IMR-90 (cell line): ENCODE measurements at regions not wholly inside any gene's neighbourhood (a gene's known extent, or its start where the extent isn't known, plus 50 kb on each side); places are given as distances from the start of the nearest gene placed in this dataset.
A peak's percentile ranks its signal among the peaks of the same experiment; 100 is the strongest.

Source experiments
- ATAC-seq: fragments of 200-7000 bp; cut with Tn5 transposase; 2 replicates; pipeline ENCODE4 v1.9.1; 2020; ENCODE audit warnings: low read depth, mild to moderate bottlenecking, moderate library complexity
- BruUV-seq: library from RNA; stranded (reverse); fragments of 400-500 nt; replicated peaks from 2 replicates; lab custom pipeline; 2021; lab: Mats Ljungman, UMichigan
- CTCF ChIA-PET: fragments of 300-600 bp; formaldehyde crosslinking; extraction: SDS; loops from one replicate; lab custom pipeline; 2021; ENCODE audit warnings: antibody characterized with exemption; lab: Yijun Ruan, JAX
- POLR2A ChIA-PET: fragments of 300-600 bp; sonication (Branson Sonifier 250); formaldehyde crosslinking; loops from one replicate; lab custom pipeline; 2022; ENCODE audit warnings: antibody characterized with exemption; ENCODE audit not compliant: unreplicated experiment; lab: Charles Lee
- DNase-seq: peaks from one replicate; pipeline ENCODE4 v3.0.0; 2013
- H2AFZ ChIP-seq: replicated peaks from 2 replicates; pipeline ENCODE3; 2013; ENCODE audit warnings: low read length, mild to moderate bottlenecking; ENCODE audit not compliant: poor library complexity
- H2AK5ac ChIP-seq: 2 replicates; pipeline ENCODE4 v1.6.1; 2013; ENCODE audit warnings: low read depth, low read length, inconsistent platforms
- H2AK9ac ChIP-seq: replicated peaks from 2 replicates; pipeline ENCODE3; 2013; ENCODE audit warnings: mild to moderate bottlenecking, low read depth, low read length, moderate library complexity; ENCODE audit not compliant: poor library complexity
- H2BK120ac ChIP-seq: 2 replicates; pipeline ENCODE4 v1.6.1; 2013; ENCODE audit warnings: low read depth, low read length, inconsistent platforms
- H2BK15ac ChIP-seq: 3 replicates; pipeline ENCODE4 v1.6.1; 2013; ENCODE audit warnings: low read depth, low read length, inconsistent platforms
- H2BK20ac ChIP-seq: 2 replicates; pipeline ENCODE4 v1.6.1; 2013; ENCODE audit warnings: low read depth, mild to moderate bottlenecking, inconsistent platforms, low read length, moderate library complexity
- H2BK5ac ChIP-seq: 2 replicates; pipeline ENCODE4 v1.6.1; 2013; ENCODE audit warnings: mild to moderate bottlenecking, low read depth, low read length, inconsistent platforms; ENCODE audit not compliant: poor library complexity, severe bottlenecking
- H3K14ac ChIP-seq: replicated peaks from 2 replicates; pipeline ENCODE4 v1.6.1; 2013; ENCODE audit warnings: low read depth, low read length, inconsistent platforms
- H3K18ac ChIP-seq: 2 replicates; pipeline ENCODE4 v1.6.1; 2013; ENCODE audit warnings: low read depth, low read length, control low read depth
- H3K23ac ChIP-seq: 2 replicates; pipeline ENCODE4 v1.6.1; 2013; ENCODE audit warnings: low read depth, low read length, inconsistent platforms
- H3K27ac ChIP-seq: 2 replicates; pipeline ENCODE4 v1.5.1; 2013; ENCODE audit warnings: mild to moderate bottlenecking, control low read depth, low read length; ENCODE audit not compliant: insufficient read depth
- H3K27me3 ChIP-seq: 2 replicates; pipeline ENCODE4 v1.6.1; 2013; ENCODE audit warnings: low read length; ENCODE audit not compliant: control insufficient read depth, insufficient read depth
- H3K36me3 ChIP-seq: 2 replicates; pipeline ENCODE4 v1.6.1; 2013; ENCODE audit warnings: low read length, mixed read lengths; ENCODE audit not compliant: control insufficient read depth, insufficient read depth
- H3K4ac ChIP-seq: 2 replicates; pipeline ENCODE4 v1.6.1; 2013; ENCODE audit warnings: low read depth, low read length, inconsistent platforms
- H3K4me1 ChIP-seq: 2 replicates; pipeline ENCODE4 v1.6.1; 2013; ENCODE audit warnings: low read length, mixed read lengths; ENCODE audit not compliant: control insufficient read depth, insufficient read depth
- H3K4me2 ChIP-seq: 2 replicates; pipeline ENCODE4 v1.6.1; 2013; ENCODE audit warnings: low read depth, mild to moderate bottlenecking, control low read depth, low read length, moderate library complexity
- H3K4me3 ChIP-seq: 2 replicates; pipeline ENCODE4 v1.5.1; 2013; ENCODE audit warnings: low read depth, mild to moderate bottlenecking, control low read depth, low read length, moderate library complexity; ENCODE audit not compliant: insufficient read depth
- H3K56ac ChIP-seq: 2 replicates; pipeline ENCODE4 v1.6.1; 2013; ENCODE audit warnings: low read length, inconsistent platforms; ENCODE audit not compliant: insufficient read depth; ENCODE audit errors: extremely low read depth
- H3K79me1 ChIP-seq, 2 experiments: 2 replicates each; pipeline ENCODE4 v1.6.1; 2013; ENCODE audit warnings: low read length in 2 of 2, inconsistent platforms in 1 of 2, low read depth in 1 of 2
- H3K9ac ChIP-seq: 2 replicates; pipeline ENCODE4 v1.6.1; 2013; ENCODE audit warnings: low read depth, low read length, control low read depth
- H3K9me1 ChIP-seq: 2 replicates; pipeline ENCODE4 v1.6.1; 2013; ENCODE audit warnings: low read length, inconsistent platforms; ENCODE audit not compliant: insufficient read depth
- H3K9me3 ChIP-seq: 2 replicates; pipeline ENCODE4 v1.6.1; 2013; ENCODE audit warnings: low read length; ENCODE audit not compliant: control insufficient read depth, insufficient read depth
- H4K20me1 ChIP-seq: 2 replicates; pipeline ENCODE4 v1.6.1; 2013; ENCODE audit warnings: low read length, inconsistent platforms; ENCODE audit not compliant: insufficient read depth
- H4K5ac ChIP-seq: 2 replicates; pipeline ENCODE4 v1.6.1; 2013; ENCODE audit warnings: mild to moderate bottlenecking, low read depth, low read length, control low read depth
- H4K8ac ChIP-seq, 2 experiments: 2 replicates each; pipeline ENCODE4 v1.6.1; 2013; ENCODE audit warnings: low read depth in 2 of 2, low read length in 2 of 2, control low read depth in 1 of 2, inconsistent platforms in 1 of 2
- H4K91ac ChIP-seq: 2 replicates; pipeline ENCODE4 v1.6.1; 2013; ENCODE audit warnings: low read depth, low read length, inconsistent platforms; ENCODE audit not compliant: insufficient read depth
- CHD1 ChIP-seq: IDR thresholded peaks from 2 replicates; pipeline ENCODE4 v1.6.1; 2012; ENCODE audit warnings: low read depth, low read length, improper control_type of control experiment
- CTCF ChIP-seq: conservative IDR thresholded peaks from 2 replicates; pipeline ENCODE4 v1.5.1; 2012; ENCODE audit warnings: mild to moderate bottlenecking, low read depth, low read length, improper control_type of control experiment
- ELK1 ChIP-seq: fragments of 150-350 bp; IDR thresholded peaks from 2 replicates; pipeline ENCODE4 v1.6.1; 2016; ENCODE audit warnings: low read depth, mild to moderate bottlenecking, low read length, moderate library complexity, borderline replicate concordance
- FOS ChIP-seq: fragments of 150-350 bp; IDR thresholded peaks from 2 replicates; pipeline ENCODE4 v1.6.1; 2016; ENCODE audit warnings: low read depth, low read length
- MAFK ChIP-seq: IDR thresholded peaks from 2 replicates; pipeline ENCODE4 v1.6.1; 2012; ENCODE audit warnings: low read depth, low read length, improper control_type of control experiment
- MXI1 ChIP-seq: IDR thresholded peaks from 2 replicates; pipeline ENCODE4 v1.6.1; 2012; ENCODE audit warnings: low read depth, mild to moderate bottlenecking, low read length, moderate library complexity, borderline replicate concordance
- NFE2L2 ChIP-seq: fragments of 150-350 bp; IDR thresholded peaks from 2 replicates; pipeline ENCODE4 v1.6.1; 2016; ENCODE audit warnings: low read depth, mild to moderate bottlenecking, low read length
- POLR2A ChIP-seq: IDR thresholded peaks from 2 replicates; pipeline ENCODE4 v1.6.1; 2012; ENCODE audit warnings: mild to moderate bottlenecking, low read depth, low read length
- RAD21 ChIP-seq: IDR thresholded peaks from 2 replicates; pipeline ENCODE4 v1.6.1; 2012; ENCODE audit warnings: low read length, improper control_type of control experiment
- RCOR1 ChIP-seq: IDR thresholded peaks from 2 replicates; pipeline ENCODE4 v1.6.1; 2012; ENCODE audit warnings: mild to moderate bottlenecking, low read length, improper control_type of control experiment; ENCODE audit not compliant: insufficient replicate concordance
- SMC3 ChIP-seq: fragments of 150-350 bp; IDR thresholded peaks from 2 replicates; pipeline ENCODE4 v1.6.1; 2016; ENCODE audit warnings: low read depth, mild to moderate bottlenecking, antibody characterized with exemption, low read length, moderate library complexity
- USF2 ChIP-seq: fragments of 150-350 bp; IDR thresholded peaks from 2 replicates; pipeline ENCODE4 v1.6.1; 2017; ENCODE audit warnings: mild to moderate bottlenecking, antibody characterized with exemption, low read length, low read depth
- WGBS, 2 experiments: methylation state at CpG; one replicate each; pipeline versions ENCODE4 v1.1.5 to v1.1.7; 2013; ENCODE audit warnings: missing lambda C conversion rate in 2 of 2; ENCODE audit not compliant: insufficient read length in 1 of 2; ENCODE audit errors: extremely low coverage in 2 of 2; 5-methylcytosine and 5-hydroxymethylcytosine counted together
- dilution Hi-C: fragments of 300-500 bp; cut with HindIII; formaldehyde crosslinking; loops from one replicate; pipeline ENCODE4 v1.14.3; 2018; ENCODE audit warnings: low sequenced_read_pairs; ENCODE audit not compliant: unreplicated experiment
- in situ Hi-C: fragments of 300-500 bp; cut with MboI; formaldehyde crosslinking; loops from 3 replicates; pipeline ENCODE4 v1.14.3; 2019; ENCODE audit warnings: low sequenced_read_pairs, inconsistent platforms, mixed read lengths
- intact Hi-C: fragments of 100-400 bp; cut with micrococcal nuclease; formaldehyde crosslinking; loops from 2 replicates; pipeline ENCODE4 v1.10.0; 2022

GRCh38 chr13:44306371-44307192, 67.0 kb upstream of the SERP2 start (continued):
- no peak for TF ChIP-seq RCOR1

GRCh38 chr13:44307255-44307654, 66.4 kb upstream of the SERP2 start:
- CTCF ChIA-PET, result interaction anchor here (0.6 kb wide), 2 partner anchors 38 to 399 kb away, joined by 3 read pairs; no protein-coding TSS in a partner anchor
- in situ Hi-C loops, result no loop called here
- TF ChIP-seq RAD21, result no peak
- no peak for TF ChIP-seq ELK1
- TF ChIP-seq CHD1, result no peak
- no peak for TF ChIP-seq USF2
- TF ChIP-seq POLR2A, result no peak
- no peak for TF ChIP-seq SMC3
- no peak for TF ChIP-seq MXI1
- TF ChIP-seq NFE2L2, result no peak
- TF ChIP-seq MAFK, result no peak
- no peak for TF ChIP-seq CTCF
- no peak for TF ChIP-seq FOS
- TF ChIP-seq RCOR1, result no peak

More at GRCh38 chr13:44307255-44307654, 66.4 kb upstream of the SERP2 start:
- H3K23ac ChIP-seq, result peak overlapping the region; percentile 18; the same call in 1 of the 2 replicates
- H3K18ac ChIP-seq, result no peak overlapping the region; the same call in 1 of the 2 replicates
- H2BK120ac ChIP-seq, result peak overlapping the region; percentile 41; the same call in 1 of the 2 replicates
- H2BK5ac ChIP-seq, result no peak overlapping the region
- H3K4me1 ChIP-seq, result peaks cover 22% of the 10 kb centered on the region
- DNase-seq, result peak; percentile 38
- intact Hi-C loops (loop anchor here (5.0 kb wide), 1 partner anchor 130 kb away; no protein-coding TSS in a partner anchor), dilution Hi-C loops (no loop called here)
- no peaks in the 10 kb centered on the region for H4K20me1 ChIP-seq
- no peak overlapping the region; the same call in 1 of the 2 replicates for H2AK5ac ChIP-seq
- BruUV-seq, result no TSS peak
- no peak for ATAC-seq
- no peak overlapping the region for H3K9ac ChIP-seq
- H3K56ac ChIP-seq, result no peak overlapping the region
- peak overlapping the region; percentile 34; the same call in 1 of the 2 replicates for H3K14ac ChIP-seq
- no peak overlapping the region for H3K4me3 ChIP-seq
- H3K27ac ChIP-seq, result no peak overlapping the region
- no peaks in the 10 kb centered on the region for H3K9me3 ChIP-seq
- peaks cover 22% of the 10 kb centered on the region for H3K9me1 ChIP-seq
- peak overlapping the region; percentile 37; the same call in 1 of the 2 replicates for H3K4ac ChIP-seq
- H3K79me1 ChIP-seq, result no peaks in the 10 kb centered on the region
- H2AFZ ChIP-seq, result no peak overlapping the region
- H4K91ac ChIP-seq, result no peak overlapping the region; the same call in 1 of the 2 replicates
- H4K5ac ChIP-seq, result no peak overlapping the region
- H4K8ac ChIP-seq, result peak overlapping the region; percentile 26 to 58; a peak in 2 of 4 replicates
- H3K27me3 ChIP-seq, result no peaks in the 10 kb centered on the region
- H2BK20ac ChIP-seq, result peak overlapping the region; percentile 36; the same call in 1 of the 2 replicates
- H3K36me3 ChIP-seq, result no peaks in the 10 kb centered on the region
- H2BK15ac ChIP-seq, result 0 out of 3 replicates have a peak overlapping the region, but pooled peaks have one; percentile 18
- no peak overlapping the region for H3K4me2 ChIP-seq
- no peak overlapping the region for H2AK9ac ChIP-seq
- POLR2A ChIA-PET, result no interaction called here
- no CpG with 5 or more reads among the region's 4 CpGs for WGBS, 2 experiments
